HCT116 (cell line): ENCODE measurements at regions not wholly inside any gene's neighbourhood (a gene's known extent, or its start where the extent isn't known, plus 50 kb on each side); places are given as distances from the start of the nearest gene placed in this dataset.

Source experiments
- ATAC-seq: fragments of 200-7000 bp; cut with Tn5 transposase; 2 replicates; pipeline ENCODE4 v1.9.1; 2020; ENCODE audit warnings: mild to moderate bottlenecking, moderate library complexity
- BruUV-seq: library from RNA; stranded (reverse); fragments of 400-500 nt; replicated peaks from 2 replicates; lab custom pipeline; 2021; lab: Mats Ljungman, UMichigan
- CTCF ChIA-PET: fragments of 300-600 bp; sonication (Branson Sonifier 250); formaldehyde crosslinking; loops from one replicate; lab custom pipeline; 2021; ENCODE audit warnings: antibody characterized with exemption; lab: Charles Lee
- POLR2A ChIA-PET: fragments of 300-600, 350-600 bp; sonication (Branson Sonifier 250); formaldehyde crosslinking; loops from one replicate; lab custom pipeline; 2021; ENCODE audit warnings: antibody characterized with exemption; lab: Charles Lee
- RAD21 ChIA-PET, 2 experiments: fragments of 300-600 bp; sonication (Branson Sonifier 250); formaldehyde crosslinking; loops; one replicate each; lab custom pipeline; 2023; ENCODE audit warnings: low total read pairs in 2 of 2; ENCODE audit not compliant: uncharacterized antibody in 2 of 2, unreplicated experiment in 2 of 2, low non-redundant PET in 1 of 2; lab: Charles Lee
- DNase-seq: peaks from one replicate; pipeline ENCODE4 v3.0.0-alpha.2; 2010; ENCODE audit warnings: low read depth, low spot score
- H2AFZ ChIP-seq: fragments of 200-600 bp; shearing (Covaris generic), sonication (generic); 2 replicates; pipeline ENCODE4 v1.6.1; 2017; ENCODE audit warnings: low read depth, mixed run types, mixed read lengths, antibody characterized with exemption, low read length; ENCODE audit not compliant: poor library complexity, severe bottlenecking
- H3K27ac ChIP-seq: 2 replicates; pipeline ENCODE4 v1.5.1; 2012; ENCODE audit warnings: low read depth, low read length
- H3K27me3 ChIP-seq: fragments of 200-600 bp; sonication (generic); 2 replicates; pipeline ENCODE4 v1.6.1; 2016; ENCODE audit warnings: mixed run types, low read length, mixed read lengths; ENCODE audit not compliant: insufficient read depth
- H3K36me3 ChIP-seq, 2 experiments: fragments of 200-500 bp in 1 of 2; fragments of 200-600 bp in 1 of 2; sonication (Bioruptor generic) in 1 of 2; sonication (generic) in 1 of 2; 2 replicates each; pipeline versions ENCODE4 v1.5.1 to v1.6.1; 2014 to 2016; ENCODE audit warnings: low read length in 2 of 2, inconsistent platforms in 1 of 2, mixed read lengths in 1 of 2, mixed run types in 1 of 2; ENCODE audit not compliant: insufficient read depth in 2 of 2, control insufficient read depth in 1 of 2
- H3K4me1 ChIP-seq, 2 experiments: fragments of 200-600 bp in 1 of 2; sonication (generic) in 1 of 2; 2 replicates each; pipeline versions ENCODE4 v1.5.1 to v1.6.1; 2012 to 2017; ENCODE audit warnings: low read length in 2 of 2, inconsistent platforms in 1 of 2, mild to moderate bottlenecking in 1 of 2, mixed read lengths in 1 of 2, mixed run types in 1 of 2, moderate library complexity in 1 of 2; ENCODE audit not compliant: insufficient read depth in 2 of 2, control insufficient read depth in 1 of 2
- H3K4me2 ChIP-seq: fragments of 200-600 bp; sonication (generic); 2 replicates; pipeline ENCODE4 v1.6.1; 2017; ENCODE audit warnings: mixed run types, low read length, mixed read lengths
- H3K4me3 ChIP-seq, 2 experiments: fragments of 200-600 bp in 1 of 2; sonication (generic) in 1 of 2; replicated peaks in 1 of 2; 2 replicates each; pipeline ENCODE4 v1.5.1; 2011 to 2016; ENCODE audit warnings: low read length in 2 of 2, control low read depth in 1 of 2, low read depth in 1 of 2, mild to moderate bottlenecking in 1 of 2, mixed read lengths in 1 of 2, mixed run types in 1 of 2
- H3K79me2 ChIP-seq: fragments of 200-600 bp; sonication (generic); 2 replicates; pipeline ENCODE4 v1.6.1; 2017; ENCODE audit warnings: mild to moderate bottlenecking, mixed run types, low read length, moderate library complexity, mixed read lengths; ENCODE audit not compliant: insufficient read depth
- H3K9ac ChIP-seq: fragments of 200-600 bp; sonication (generic); 2 replicates; pipeline ENCODE4 v1.6.1; 2016; ENCODE audit warnings: low read length, mixed read lengths
- H3K9me2 ChIP-seq: fragments of 200-600 bp; sonication (generic), shearing (Covaris generic); 2 replicates; pipeline ENCODE4 v1.6.1; 2017; ENCODE audit warnings: mixed run types, mild to moderate bottlenecking, moderate library complexity; ENCODE audit not compliant: insufficient read depth
- H3K9me3 ChIP-seq, 2 experiments: fragments of 200-500 bp in 1 of 2; fragments of 200-600 bp in 1 of 2; sonication (Bioruptor generic) in 1 of 2; sonication (generic) in 1 of 2; 2 replicates each; pipeline ENCODE4 v1.6.1; 2014 to 2017; ENCODE audit warnings: low read length in 2 of 2, mixed read lengths in 2 of 2, inconsistent platforms in 1 of 2, low read depth in 1 of 2, mild to moderate bottlenecking in 1 of 2, mixed run types in 1 of 2, moderate library complexity in 1 of 2; ENCODE audit not compliant: control insufficient read depth in 1 of 2, insufficient read depth in 1 of 2
- H4K20me1 ChIP-seq: fragments of 200-600 bp; sonication (generic), shearing (Covaris generic); 2 replicates; pipeline ENCODE4 v1.6.1; 2017; ENCODE audit warnings: mixed run types, mild to moderate bottlenecking, moderate library complexity; ENCODE audit not compliant: insufficient read depth
- CEBPB ChIP-seq: IDR thresholded peaks from 2 replicates; pipeline ENCODE4 v1.6.1; 2012; ENCODE audit warnings: low read depth
- ELF1 ChIP-seq: IDR thresholded peaks from 2 replicates; pipeline ENCODE4 v1.6.1; 2012; ENCODE audit warnings: low read depth, borderline replicate concordance
- EZH2 ChIP-seq: fragments of 200-600 bp; sonication (generic); IDR thresholded peaks from 2 replicates; pipeline ENCODE4 v1.6.1; 2017; ENCODE audit warnings: antibody characterized with exemption, mixed run types
- EZH2phosphoT487 ChIP-seq: fragments of 200-600 bp; IDR thresholded peaks from 2 replicates; pipeline ENCODE4 v1.6.1; 2018; ENCODE audit warnings: antibody characterized with exemption, borderline replicate concordance
- FOSL1 ChIP-seq: IDR thresholded peaks from 2 replicates; pipeline ENCODE4 v1.6.1; 2012; ENCODE audit warnings: low read depth
- JUND ChIP-seq: IDR thresholded peaks from 2 replicates; pipeline ENCODE4 v1.6.1; 2012
- POLR2A ChIP-seq: IDR thresholded peaks from 2 replicates; pipeline ENCODE4 v1.7.0; 2011; ENCODE audit warnings: borderline replicate concordance; ENCODE audit not compliant: insufficient read depth, insufficient read length; ENCODE audit errors: extremely low read depth
- POLR2AphosphoS5 ChIP-seq: IDR thresholded peaks from 2 replicates; pipeline ENCODE4 v1.6.1; 2011; ENCODE audit warnings: mild to moderate bottlenecking, low read depth, low read length, moderate library complexity
- RAD21 ChIP-seq: IDR thresholded peaks from 2 replicates; pipeline ENCODE4 v1.6.1; 2012; ENCODE audit warnings: low read depth, mild to moderate bottlenecking
- SIN3A ChIP-seq: IDR thresholded peaks from 2 replicates; pipeline ENCODE4 v1.6.1; 2012; ENCODE audit warnings: low read depth
- SP1 ChIP-seq: IDR thresholded peaks from 2 replicates; pipeline ENCODE4 v1.6.1; 2012; ENCODE audit warnings: low read depth
- SRF ChIP-seq: IDR thresholded peaks from 2 replicates; pipeline ENCODE4 v1.6.1; 2012; ENCODE audit warnings: low read depth
- TCF7L2 ChIP-seq: IDR thresholded peaks from 2 replicates; pipeline ENCODE4 v1.7.0; 2011; ENCODE audit warnings: borderline replicate concordance, inconsistent platforms; ENCODE audit not compliant: insufficient read depth, insufficient read length; ENCODE audit errors: extremely low read depth
- YY1 ChIP-seq: IDR thresholded peaks from 2 replicates; pipeline ENCODE4 v1.6.1; 2011; ENCODE audit warnings: low read length, low read depth, moderate library complexity, mild to moderate bottlenecking; ENCODE audit not compliant: insufficient replicate concordance; ENCODE audit errors: extremely low read depth
- ZFX ChIP-seq: fragments of 450-650 bp; IDR thresholded peaks from 2 replicates; pipeline ENCODE4 v1.6.1; 2017
- ZNF274 ChIP-seq: fragments of 200-500 bp; sonication (Bioruptor generic); IDR thresholded peaks from 2 replicates; pipeline ENCODE4 v1.6.1; 2014; ENCODE audit warnings: mild to moderate bottlenecking, low read depth, low read length, inconsistent platforms
- intact Hi-C: fragments of 100-400 bp; cut with micrococcal nuclease; formaldehyde crosslinking; loops from 2 replicates; pipeline ENCODE4 v1.10.0; 2022
- TF ChIP-seq, protein P1 (sequence below): IDR thresholded peaks from 2 replicates; pipeline ENCODE4 v1.6.1; 2012
- TF ChIP-seq, protein P2 (sequence below): IDR thresholded peaks from 2 replicates; pipeline ENCODE4 v1.6.1; 2012; ENCODE audit warnings: low read depth
- TF ChIP-seq, protein P3 (sequence below): IDR thresholded peaks from 2 replicates; pipeline ENCODE4 v1.6.1; 2012

DNA sequence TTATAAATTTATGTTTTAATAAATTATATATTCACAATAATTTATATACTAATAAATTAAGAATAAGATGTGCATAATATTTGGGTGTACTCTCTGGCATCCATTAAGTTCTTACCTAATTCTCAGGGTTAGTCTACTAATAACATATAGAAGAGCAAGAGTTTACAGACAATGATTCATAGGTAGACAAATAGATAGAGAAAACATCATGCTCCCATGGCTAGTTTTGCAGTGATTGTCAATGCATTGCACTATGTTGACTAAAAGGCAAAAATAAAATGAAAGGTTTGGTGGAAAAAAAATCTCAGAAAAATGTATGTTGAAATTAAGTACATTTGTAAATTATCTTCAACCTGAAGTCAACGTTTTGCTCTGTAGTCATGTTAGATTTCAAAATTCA lies 606.0 kb downstream of the KCTD8 start:
- TF ChIP-seq ZFX = no peak
- ChIA-PET POLR2A (no interaction called here), CTCF (no interaction called here), RAD21 (no interaction called here)
- H3K79me2 ChIP-seq = no peaks in the 10 kb centered on the region
- DNase-seq (no peak), ATAC-seq (no peak)
- no peaks in the 10 kb centered on the region for H3K4me1 ChIP-seq
- H3K9me2 ChIP-seq = no peaks in the 10 kb centered on the region
- no peak overlapping the region for H2AFZ ChIP-seq
- H3K27me3 ChIP-seq = no peaks in the 10 kb centered on the region
- intact Hi-C loops = no loop called here
- no peak overlapping the region for H3K9ac ChIP-seq
- H3K4me2 ChIP-seq = no peak overlapping the region
- H3K36me3 ChIP-seq = no peaks in the 10 kb centered on the region
- no peak overlapping the region for H3K4me3 ChIP-seq
- H4K20me1 ChIP-seq = no peaks in the 10 kb centered on the region
- no peak overlapping the region for H3K27ac ChIP-seq
- BruUV-seq = no TSS peak
- peaks cover 0 to 32% of the 10 kb centered on the region in 2 experiments; a peak in 2 of 4 replicates for H3K9me3 ChIP-seq

DNA sequence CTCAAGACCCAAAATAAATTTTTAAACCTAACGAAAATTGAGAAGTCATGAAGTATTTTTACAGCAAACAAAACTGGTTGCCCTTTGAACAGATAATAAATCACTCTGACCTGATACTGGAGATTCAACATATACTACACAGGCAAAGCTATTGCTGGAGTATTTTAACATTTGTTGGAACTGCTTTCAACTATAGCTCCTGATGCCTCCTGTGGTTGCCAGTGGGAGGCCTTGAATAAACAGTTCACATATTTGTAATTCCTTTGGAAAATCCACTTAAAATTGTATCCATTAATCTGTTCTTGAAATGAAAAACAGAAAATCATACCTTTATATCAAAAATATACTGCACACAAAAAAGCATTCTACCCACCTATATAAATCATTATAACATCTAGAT lies 605.1 kb downstream of the KCTD8 start:
- Histone ChIP-seq H3K27me3 (no peaks in the 10 kb centered on the region), H3K9ac (no peak overlapping the region), H3K4me3 (no peak overlapping the region), H4K20me1 (no peaks in the 10 kb centered on the region), H3K4me1 (no peaks in the 10 kb centered on the region), H3K9me3 (peaks cover 0 to 28% of the 10 kb centered on the region in 2 experiments; a peak in 2 of 4 replicates), H3K4me2 (no peak overlapping the region), H2AFZ (no peak overlapping the region), H3K79me2 (no peaks in the 10 kb centered on the region), H3K9me2 (no peaks in the 10 kb centered on the region), H3K27ac (no peak overlapping the region), H3K36me3 (no peaks in the 10 kb centered on the region)
- DNase-seq (no peak), ATAC-seq (no peak)
- ChIA-PET RAD21 (no interaction called here), CTCF (no interaction called here), POLR2A (no interaction called here)
- TF ChIP-seq ELF1 = no peak
- TF ChIP-seq FOSL1 = no peak
- TF ChIP-seq, protein P1, sequence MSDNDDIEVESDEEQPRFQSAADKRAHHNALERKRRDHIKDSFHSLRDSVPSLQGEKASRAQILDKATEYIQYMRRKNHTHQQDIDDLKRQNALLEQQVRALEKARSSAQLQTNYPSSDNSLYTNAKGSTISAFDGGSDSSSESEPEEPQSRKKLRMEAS = no peak
- no peak for TF ChIP-seq TCF7L2
- no peak for TF ChIP-seq SRF
- no peak for TF ChIP-seq ZFX
- TF ChIP-seq, protein P2, sequence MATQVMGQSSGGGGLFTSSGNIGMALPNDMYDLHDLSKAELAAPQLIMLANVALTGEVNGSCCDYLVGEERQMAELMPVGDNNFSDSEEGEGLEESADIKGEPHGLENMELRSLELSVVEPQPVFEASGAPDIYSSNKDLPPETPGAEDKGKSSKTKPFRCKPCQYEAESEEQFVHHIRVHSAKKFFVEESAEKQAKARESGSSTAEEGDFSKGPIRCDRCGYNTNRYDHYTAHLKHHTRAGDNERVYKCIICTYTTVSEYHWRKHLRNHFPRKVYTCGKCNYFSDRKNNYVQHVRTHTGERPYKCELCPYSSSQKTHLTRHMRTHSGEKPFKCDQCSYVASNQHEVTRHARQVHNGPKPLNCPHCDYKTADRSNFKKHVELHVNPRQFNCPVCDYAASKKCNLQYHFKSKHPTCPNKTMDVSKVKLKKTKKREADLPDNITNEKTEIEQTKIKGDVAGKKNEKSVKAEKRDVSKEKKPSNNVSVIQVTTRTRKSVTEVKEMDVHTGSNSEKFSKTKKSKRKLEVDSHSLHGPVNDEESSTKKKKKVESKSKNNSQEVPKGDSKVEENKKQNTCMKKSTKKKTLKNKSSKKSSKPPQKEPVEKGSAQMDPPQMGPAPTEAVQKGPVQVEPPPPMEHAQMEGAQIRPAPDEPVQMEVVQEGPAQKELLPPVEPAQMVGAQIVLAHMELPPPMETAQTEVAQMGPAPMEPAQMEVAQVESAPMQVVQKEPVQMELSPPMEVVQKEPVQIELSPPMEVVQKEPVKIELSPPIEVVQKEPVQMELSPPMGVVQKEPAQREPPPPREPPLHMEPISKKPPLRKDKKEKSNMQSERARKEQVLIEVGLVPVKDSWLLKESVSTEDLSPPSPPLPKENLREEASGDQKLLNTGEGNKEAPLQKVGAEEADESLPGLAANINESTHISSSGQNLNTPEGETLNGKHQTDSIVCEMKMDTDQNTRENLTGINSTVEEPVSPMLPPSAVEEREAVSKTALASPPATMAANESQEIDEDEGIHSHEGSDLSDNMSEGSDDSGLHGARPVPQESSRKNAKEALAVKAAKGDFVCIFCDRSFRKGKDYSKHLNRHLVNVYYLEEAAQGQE = no peak
- TF ChIP-seq RAD21 = no peak
- no peak for TF ChIP-seq EZH2
- no peak for TF ChIP-seq YY1
- TF ChIP-seq SIN3A = no peak
- no peak for TF ChIP-seq SP1
- TF ChIP-seq, protein P3, sequence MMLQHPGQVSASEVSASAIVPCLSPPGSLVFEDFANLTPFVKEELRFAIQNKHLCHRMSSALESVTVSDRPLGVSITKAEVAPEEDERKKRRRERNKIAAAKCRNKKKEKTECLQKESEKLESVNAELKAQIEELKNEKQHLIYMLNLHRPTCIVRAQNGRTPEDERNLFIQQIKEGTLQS = no peak
- TF ChIP-seq EZH2phosphoT487 = no peak
- TF ChIP-seq POLR2A = no peak
- TF ChIP-seq ZNF274 = no peak
- no peak for TF ChIP-seq CEBPB
- no peak for TF ChIP-seq POLR2AphosphoS5
- no peak for TF ChIP-seq JUND
- intact Hi-C loops = no loop called here
- BruUV-seq = no TSS peak
